ENCODE measurements at regions not wholly inside any gene's neighbourhood (a gene's known extent, or its start where the extent isn't known, plus 50 kb on each side); places are given as distances from the start of the nearest gene placed in this dataset.

GRCh38 chr4:101685126-101685525 is 105.4 kb upstream of the BANK1 start:
- H3K4me1 ChIP-seq = no peaks in the 10 kb centered on the region
- no peak overlapping the region for H3K4me3 ChIP-seq
- intact Hi-C loops (cut with DNase I; ENCODE audit: low total_unique reads) (no loop called here), in situ Hi-C loops (cut with MboI; ENCODE audit: low pct_ligation_motif_present in 1 of 4, low pct_unique_long_range_greater_than_20kb in 1 of 4, low sequenced_read_pairs in 3 of 4) (no loop called here)
- no peak for TF ChIP-seq POLR2A (IDR thresholded peaks at IDR 0.05)
- TF ChIP-seq EP300 (IDR thresholded peaks at IDR 0.05; ENCODE audit: low read depth) = no peak
- no peak for TF ChIP-seq CTCF (IDR thresholded peaks at IDR 0.05)
- TF ChIP-seq POLR2AphosphoS5 (IDR thresholded peaks at IDR 0.05) = no peak
- DNase-seq = no peak
- WGBS, 2 donors (ENCODE audit: low coverage in 1 of 2) = 80 to 92% methylated on average over 1 of the region's 1 CpG
- no peaks in the 10 kb centered on the region for H3K9me3 ChIP-seq
- H3K36me3 ChIP-seq = no peaks in the 10 kb centered on the region
- H3K27ac ChIP-seq = no peak overlapping the region
- no peaks in the 10 kb centered on the region for H3K27me3 ChIP-seq

- TF ChIP-seq CTCF (IDR thresholded peaks at IDR 0.05) (no peak), POLR2A (IDR thresholded peaks at IDR 0.05) (no peak), POLR2AphosphoS5 (IDR thresholded peaks at IDR 0.05) (no peak), EP300 (IDR thresholded peaks at IDR 0.05; ENCODE audit: low read depth) (no peak)
- in situ Hi-C loops (cut with MboI; ENCODE audit: low pct_ligation_motif_present in 1 of 4, low pct_unique_long_range_greater_than_20kb in 1 of 4, low sequenced_read_pairs in 3 of 4) (no loop called here), intact Hi-C loops (cut with DNase I; ENCODE audit: low total_unique reads) (no loop called here)
- 84 to 86% methylated on average over 3 of the region's 3 CpGs for WGBS, 2 donors (ENCODE audit: low coverage in 1 of 2)
- Histone ChIP-seq H3K9me3 (no peaks in the 10 kb centered on the region), H3K4me3 (no peak overlapping the region), H3K4me1 (no peaks in the 10 kb centered on the region), H3K36me3 (no peaks in the 10 kb centered on the region), H3K27me3 (no peaks in the 10 kb centered on the region), H3K27ac (no peak overlapping the region)
- no peak for DNase-seq
Observed at GRCh38 chr4:101682946-101683345, 107.6 kb upstream of the BANK1 start.

- DNase-seq = no peak
- intact Hi-C loops (cut with DNase I; ENCODE audit: low total_unique reads) (no loop called here), in situ Hi-C loops (cut with MboI; ENCODE audit: low pct_ligation_motif_present in 1 of 4, low pct_unique_long_range_greater_than_20kb in 1 of 4, low sequenced_read_pairs in 3 of 4) (no loop called here)
- no peaks in the 10 kb centered on the region for H3K36me3 ChIP-seq
- no peaks in the 10 kb centered on the region for H3K9me3 ChIP-seq
- H3K4me1 ChIP-seq = no peaks in the 10 kb centered on the region
- H3K27ac ChIP-seq = no peak overlapping the region
- WGBS, 2 donors (ENCODE audit: low coverage in 1 of 2) = 36 to 41% methylated on average over 3 of the region's 3 CpGs
- H3K4me3 ChIP-seq = no peak overlapping the region
- no peaks in the 10 kb centered on the region for H3K27me3 ChIP-seq
- TF ChIP-seq POLR2A (IDR thresholded peaks at IDR 0.05) = no peak
- TF ChIP-seq CTCF (IDR thresholded peaks at IDR 0.05) = no peak
- no peak for TF ChIP-seq POLR2AphosphoS5 (IDR thresholded peaks at IDR 0.05)
- TF ChIP-seq EP300 (IDR thresholded peaks at IDR 0.05; ENCODE audit: low read depth) = no peak
Observed at GRCh38 chr4:101678180-101678579, 112.3 kb upstream of the BANK1 start.

GRCh38 chr4:101670897-101671296 is 119.6 kb upstream of the BANK1 start:
- no peak for DNase-seq
- Histone ChIP-seq H3K4me3 (no peak overlapping the region), H3K4me1 (no peaks in the 10 kb centered on the region), H3K27ac (no peak overlapping the region), H3K9me3 (no peaks in the 10 kb centered on the region), H3K36me3 (no peaks in the 10 kb centered on the region), H3K27me3 (no peaks in the 10 kb centered on the region)
- intact Hi-C loops (cut with DNase I; ENCODE audit: low total_unique reads) (no loop called here), in situ Hi-C loops (cut with MboI; ENCODE audit: low pct_ligation_motif_present in 1 of 4, low pct_unique_long_range_greater_than_20kb in 1 of 4, low sequenced_read_pairs in 3 of 4) (no loop called here)
- 83 to 100% methylated on average over 1 to 3 of the region's 3 CpGs for WGBS, 2 donors (ENCODE audit: low coverage in 1 of 2)
- TF ChIP-seq POLR2A (IDR thresholded peaks at IDR 0.05) (no peak), POLR2AphosphoS5 (IDR thresholded peaks at IDR 0.05) (no peak), EP300 (IDR thresholded peaks at IDR 0.05; ENCODE audit: low read depth) (no peak), CTCF (IDR thresholded peaks at IDR 0.05) (no peak)

Data from transverse colon (tissue), 4 donors.